NK-92 treated with Interleukin-12 subunit alpha and Interleukin-12 subunit beta, amount 100 ng/mL, for 24 hours (cell line): ENCODE measurements at regions not wholly inside any gene's neighbourhood (a gene's known extent, or its start where the extent isn't known, plus 50 kb on each side); places are given as distances from the start of the nearest gene placed in this dataset.

Source experiments
- DNase-seq: peaks from one replicate; lab custom pipeline; 2025; lab: John Stamatoyannopoulos, UW

DNA sequence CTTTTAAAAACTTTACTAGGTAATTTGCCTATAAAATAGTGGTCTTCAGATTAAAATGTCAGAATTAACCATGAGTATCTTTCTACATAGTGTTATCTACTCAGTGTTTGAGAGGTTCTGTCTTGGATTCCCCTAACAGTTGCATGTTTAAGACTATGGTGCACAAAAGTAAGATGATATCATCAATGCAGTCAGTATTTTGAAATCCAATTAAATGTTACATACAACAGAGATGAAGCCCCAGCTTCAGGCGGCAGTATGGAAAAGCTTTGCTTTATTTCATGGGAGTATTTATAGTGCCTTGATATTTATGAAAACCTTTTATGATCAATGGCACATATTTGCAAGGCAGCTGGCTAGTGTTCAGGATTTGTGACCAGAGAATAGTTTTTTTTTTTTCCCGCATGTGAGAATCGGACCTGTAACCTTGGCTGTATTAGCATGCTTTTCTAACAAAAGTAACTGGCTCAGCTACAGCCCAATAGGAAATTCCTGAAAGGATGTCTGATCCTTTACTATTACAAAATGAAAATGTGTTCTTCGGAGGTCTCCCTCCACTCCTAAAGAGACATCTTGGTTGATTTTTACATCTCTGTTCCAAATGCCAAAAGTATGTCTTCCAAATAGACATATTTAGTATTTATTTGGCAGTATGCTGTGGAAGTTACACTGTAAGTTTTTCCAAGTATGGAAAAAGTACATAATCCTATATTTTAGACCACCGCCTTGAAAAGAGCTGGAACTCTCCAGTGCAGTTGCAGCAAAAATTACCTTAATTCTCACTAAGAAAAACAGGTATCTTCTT lies 319.3 kb upstream of the UBE2E3 start:
- DNase-seq, result no peak

DNA sequence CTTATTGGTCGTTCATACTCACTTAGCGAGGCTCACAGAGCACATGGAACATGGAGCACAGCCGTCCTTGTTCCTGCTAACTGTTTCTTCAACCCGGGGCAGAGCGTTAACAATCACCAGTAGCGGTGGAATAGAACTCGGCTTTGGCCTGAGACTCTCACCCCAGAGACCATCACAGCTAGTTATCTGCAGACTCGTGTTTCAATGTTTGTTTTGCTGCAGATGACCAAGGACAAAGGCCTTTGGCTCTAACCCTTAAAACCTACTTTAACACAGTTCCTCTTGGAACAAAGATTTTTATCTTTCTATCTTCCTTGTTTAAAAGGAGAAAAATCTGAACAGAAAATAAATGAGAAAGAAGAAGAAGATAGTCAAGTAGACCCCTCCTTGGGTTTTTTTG lies 320.2 kb upstream of the UBE2E3 start:
- no peak for DNase-seq

DNA sequence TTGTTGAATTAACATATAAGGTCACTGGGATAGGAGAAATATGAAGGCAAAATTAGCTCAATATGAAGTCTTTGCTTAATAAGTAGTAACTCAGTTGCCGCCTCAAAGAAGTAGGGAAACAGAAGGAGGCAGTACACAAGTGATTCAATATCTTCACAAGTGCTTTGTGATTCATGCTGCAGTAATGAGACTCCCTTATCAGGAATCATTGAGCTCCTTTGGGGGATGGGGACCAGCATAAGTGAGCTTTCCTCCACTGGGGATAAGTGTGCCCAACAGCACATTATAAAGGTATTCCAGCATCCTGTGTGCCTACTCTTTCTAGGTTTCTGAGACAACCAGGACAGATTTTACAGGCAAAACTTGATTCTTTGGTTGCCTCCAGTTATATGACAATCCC lies 323.4 kb upstream of the UBE2E3 start:
- DNase-seq, result no peak

DNA sequence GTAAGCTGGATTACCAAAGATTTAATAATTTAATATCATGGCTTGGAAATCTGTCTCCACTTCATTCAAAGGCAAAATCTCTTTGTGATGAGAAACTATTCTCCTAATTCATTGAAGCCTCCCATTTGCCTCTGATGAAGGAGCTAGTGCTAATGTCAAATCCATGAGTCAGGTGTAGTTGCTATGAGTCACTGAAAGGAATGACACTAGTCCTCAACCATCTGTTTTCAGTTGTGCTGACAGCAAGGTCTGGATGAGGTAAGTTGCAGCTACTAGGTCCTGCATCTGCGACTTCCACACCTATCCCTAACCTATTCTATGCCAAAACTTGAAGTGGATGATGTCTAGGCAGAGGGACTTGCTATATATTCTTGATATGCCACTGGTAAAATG lies 324.0 kb upstream of the UBE2E3 start:
- no peak for DNase-seq

GRCh38 chr2:180655842-180656454 lies 324.5 kb upstream of the UBE2E3 start:
- no peak for DNase-seq

GRCh38 chr2:180655393-180655792 lies 325.0 kb upstream of the UBE2E3 start:
- DNase-seq, result no peak

DNA sequence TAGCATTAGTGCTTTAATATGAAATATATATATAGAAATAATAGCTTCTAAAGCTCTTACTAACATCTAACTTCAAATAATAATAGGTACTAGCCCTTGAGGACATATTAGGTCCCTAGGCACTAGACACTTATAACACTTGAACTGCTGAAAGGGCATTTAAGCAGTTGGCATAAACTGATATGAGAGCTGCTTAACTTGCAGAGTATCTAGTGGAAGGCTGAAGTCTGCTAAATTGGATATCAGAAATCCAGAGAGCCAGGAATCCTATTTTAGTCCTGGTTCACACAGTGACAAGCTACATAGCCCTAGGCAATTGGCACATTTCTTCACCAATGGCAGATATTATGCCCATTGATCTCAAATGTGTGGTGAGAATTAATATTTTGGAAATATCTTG lies 326.9 kb upstream of the UBE2E3 start:
- DNase-seq, result no peak

- no peak for DNase-seq
Measured at GRCh38 chr2:180652794-180653193, 327.6 kb upstream of the UBE2E3 start.

DNA sequence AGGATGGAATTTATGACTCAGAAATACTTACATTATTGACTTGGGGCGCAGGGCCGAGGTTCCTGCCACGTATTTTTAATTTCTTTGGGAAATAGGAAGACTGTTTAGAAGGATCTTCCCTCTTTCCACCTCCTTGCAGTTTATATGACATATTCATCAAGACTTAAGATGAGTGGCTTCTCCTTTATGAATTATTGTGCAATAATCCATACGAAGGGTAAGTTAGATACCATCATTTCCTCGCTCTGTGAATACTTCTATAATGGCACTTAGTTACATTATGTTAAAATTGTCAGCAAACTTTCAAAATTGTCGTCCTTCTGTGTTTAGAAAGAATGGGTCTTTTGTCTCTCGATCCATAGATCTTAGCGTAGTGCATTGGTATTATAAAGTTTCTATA lies 328.8 kb upstream of the UBE2E3 start:
- no peak for DNase-seq

- DNase-seq, result no peak
Measured at GRCh38 chr2:180647621-180648020, 332.8 kb upstream of the UBE2E3 start.

DNA sequence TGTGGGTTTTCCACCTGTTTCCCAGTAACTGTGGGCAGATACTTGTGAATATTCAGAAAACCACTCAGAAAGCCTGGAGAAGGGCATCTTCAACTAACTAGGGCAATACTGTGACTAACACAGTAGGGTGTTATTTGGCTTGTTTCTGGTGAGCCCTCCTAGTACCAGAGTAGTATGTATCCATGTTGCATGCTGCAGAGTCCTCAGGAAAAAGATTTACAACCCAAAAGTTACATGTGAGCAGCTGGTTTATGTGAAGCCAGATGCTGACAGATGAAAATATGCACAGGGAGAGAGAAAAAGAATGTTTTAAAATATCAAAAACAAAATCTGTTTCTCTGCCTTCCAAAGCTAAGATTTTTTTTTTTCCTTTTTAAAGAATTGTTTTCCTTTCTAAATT lies 333.2 kb upstream of the UBE2E3 start:
- no peak for DNase-seq

DNA sequence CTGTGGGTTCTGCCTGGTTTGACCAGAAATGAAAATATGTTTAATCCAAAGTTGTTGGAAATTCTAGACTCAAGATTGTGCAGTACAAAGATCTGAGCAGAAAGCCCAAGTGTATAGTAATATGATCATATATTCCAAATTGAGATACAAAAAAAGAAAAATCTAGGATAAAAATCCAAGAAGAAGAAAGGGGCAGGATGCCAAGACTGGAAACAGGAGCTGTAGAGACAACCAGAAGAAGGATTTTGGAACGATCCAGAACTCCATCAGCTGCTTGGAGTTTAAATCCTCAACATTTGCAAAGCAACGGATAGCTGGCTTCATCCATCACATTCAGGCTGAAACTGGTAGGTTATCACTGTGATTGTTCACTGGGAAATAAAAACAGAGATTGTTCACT lies 333.6 kb upstream of the UBE2E3 start:
- DNase-seq, result no peak

DNA sequence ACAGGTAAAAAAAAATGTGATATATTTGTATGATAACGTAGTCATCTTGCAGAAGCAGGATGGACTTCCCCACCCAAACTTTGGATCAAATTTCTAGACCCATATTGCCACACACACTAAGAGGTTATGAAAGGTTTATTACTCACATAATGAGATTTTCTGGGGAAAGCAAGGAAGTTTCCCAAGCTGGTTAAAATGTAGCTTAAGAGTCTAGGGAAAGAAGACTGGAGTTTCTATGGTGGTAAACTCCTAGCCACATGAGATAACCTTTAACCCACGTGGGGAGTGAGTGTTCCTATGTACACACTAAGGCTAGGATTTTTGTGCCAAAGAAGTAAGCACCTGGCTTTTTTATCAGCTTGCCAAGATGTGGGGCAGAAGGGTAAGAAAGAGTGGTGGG lies 335.7 kb upstream of the UBE2E3 start:
- no peak for DNase-seq

DNA sequence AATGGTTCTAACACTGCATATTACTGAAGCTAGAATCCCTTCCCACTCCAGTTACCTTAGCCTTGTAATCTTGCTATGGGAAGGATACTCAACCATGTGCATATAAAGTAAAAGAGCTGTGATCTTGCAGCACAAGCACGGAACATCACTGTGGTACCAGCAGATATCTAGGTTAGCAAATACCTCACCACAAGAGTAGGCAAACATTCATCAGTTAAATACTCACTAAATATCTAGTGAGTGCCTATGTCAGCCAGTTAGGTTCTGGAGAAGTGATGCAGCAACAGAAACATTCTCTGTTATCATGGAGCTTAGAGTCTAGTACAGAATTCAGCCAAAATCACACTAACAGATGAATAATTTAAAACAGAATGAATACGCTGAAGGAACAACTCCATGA lies 349.6 kb upstream of the UBE2E3 start:
- DNase-seq, result no peak

DNA sequence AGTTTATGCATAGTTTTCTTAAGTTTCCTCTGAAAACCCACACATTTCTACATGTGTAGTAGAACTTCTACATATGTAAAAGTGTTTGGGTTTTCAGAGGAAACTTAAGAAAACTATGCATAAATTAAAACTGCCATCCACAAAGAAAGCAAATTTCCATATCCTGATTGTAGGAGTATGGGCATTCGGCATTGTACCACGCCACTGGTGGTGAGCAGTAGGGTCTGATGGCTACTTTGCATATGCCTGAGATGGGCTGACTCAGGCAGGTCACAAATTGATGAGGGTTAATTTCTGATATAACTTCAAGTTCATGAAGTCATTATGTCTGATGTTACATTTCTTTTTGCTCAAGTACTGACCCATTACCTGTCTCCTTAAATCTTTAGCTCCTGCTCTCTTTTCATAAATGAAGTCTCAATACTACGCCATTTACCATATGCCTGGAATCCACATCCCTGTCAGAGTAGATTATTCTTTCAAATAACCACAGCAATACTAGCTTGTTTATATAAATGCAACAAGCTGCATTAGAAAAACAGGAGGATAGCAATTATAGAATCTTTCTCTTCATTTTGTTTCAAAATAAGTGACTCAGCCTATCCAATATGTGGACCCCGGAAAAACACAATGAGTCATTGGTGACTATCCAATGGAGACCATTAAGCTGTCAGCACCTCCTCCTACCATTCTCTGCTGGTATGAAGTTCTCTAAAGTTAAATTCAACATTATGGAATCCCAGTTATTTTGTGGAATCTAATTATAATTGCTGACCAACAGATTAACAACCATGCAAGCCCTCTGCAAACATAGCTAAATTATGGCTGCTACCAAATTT lies 355.2 kb upstream of the UBE2E3 start:
- no peak for DNase-seq

DNA sequence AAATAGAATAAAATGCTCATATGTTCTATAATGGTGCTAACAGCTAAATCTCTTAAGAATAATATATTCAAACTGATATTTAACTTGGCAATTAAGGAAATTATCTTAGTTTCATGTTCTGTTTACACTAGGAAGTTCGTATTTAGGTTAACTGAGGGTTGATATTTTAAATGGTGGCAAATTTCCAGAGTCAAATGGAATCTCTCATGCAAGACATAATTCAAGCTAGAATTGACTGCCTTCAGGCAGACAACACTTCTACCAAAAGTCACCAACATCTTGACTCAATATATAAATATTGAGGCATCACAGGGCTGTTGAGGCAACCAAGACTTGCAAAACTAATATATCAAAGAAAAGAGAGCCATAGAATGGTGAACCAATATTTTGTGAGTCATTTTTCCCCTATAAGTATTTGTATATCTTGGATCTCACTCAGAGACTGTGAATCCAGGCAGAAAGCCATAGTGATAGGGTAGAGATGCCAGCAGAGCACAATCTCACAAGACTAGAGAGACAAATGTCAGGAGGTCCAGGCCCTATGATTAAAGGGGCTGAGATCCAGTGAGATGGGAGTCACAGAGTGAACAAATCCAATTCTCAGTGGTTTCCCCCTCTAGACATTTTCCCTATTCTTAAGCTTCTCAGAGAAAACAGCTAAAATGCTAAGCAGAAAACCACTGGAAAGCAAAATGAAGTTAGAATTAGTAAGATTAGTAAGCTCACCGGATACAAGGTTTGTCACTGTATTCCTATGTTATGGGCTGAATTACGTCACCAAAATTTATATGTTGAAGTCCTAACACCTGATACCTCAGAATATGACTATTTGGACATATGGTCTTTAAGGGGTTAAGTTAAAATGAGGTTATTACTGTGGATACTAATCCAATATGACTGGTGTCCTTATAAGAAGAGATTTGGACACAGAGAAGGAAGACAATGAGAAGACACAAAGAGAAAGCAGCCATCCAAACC lies 358.2 kb upstream of the UBE2E3 start:
- DNase-seq, result no peak

- no peak for DNase-seq
Measured at GRCh38 chr2:180621366-180621765, 359.0 kb upstream of the UBE2E3 start.

- DNase-seq, result no peak
Measured at GRCh38 chr2:180618570-180618969, 361.8 kb upstream of the UBE2E3 start.

DNA sequence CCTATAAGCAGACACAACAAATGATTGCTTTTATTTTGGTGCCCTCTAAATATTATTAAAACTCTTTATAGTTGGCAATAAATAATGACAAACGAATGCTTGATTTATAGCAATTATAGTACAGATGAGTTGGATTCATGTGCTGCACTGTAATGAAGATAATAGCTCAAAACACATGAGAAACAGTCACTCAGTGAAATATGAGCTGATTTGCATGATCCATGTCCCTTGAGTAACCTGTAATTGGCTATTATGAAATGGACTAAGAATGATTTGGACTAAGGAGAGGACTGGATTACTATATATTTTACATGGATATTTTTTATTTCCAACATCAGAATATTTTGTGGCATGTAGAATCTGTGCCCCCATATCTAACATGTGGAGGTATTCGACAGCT lies 365.6 kb upstream of the UBE2E3 start:
- no peak for DNase-seq

- no peak for DNase-seq
Measured at GRCh38 chr2:180609626-180610340, 370.6 kb upstream of the UBE2E3 start.

DNA sequence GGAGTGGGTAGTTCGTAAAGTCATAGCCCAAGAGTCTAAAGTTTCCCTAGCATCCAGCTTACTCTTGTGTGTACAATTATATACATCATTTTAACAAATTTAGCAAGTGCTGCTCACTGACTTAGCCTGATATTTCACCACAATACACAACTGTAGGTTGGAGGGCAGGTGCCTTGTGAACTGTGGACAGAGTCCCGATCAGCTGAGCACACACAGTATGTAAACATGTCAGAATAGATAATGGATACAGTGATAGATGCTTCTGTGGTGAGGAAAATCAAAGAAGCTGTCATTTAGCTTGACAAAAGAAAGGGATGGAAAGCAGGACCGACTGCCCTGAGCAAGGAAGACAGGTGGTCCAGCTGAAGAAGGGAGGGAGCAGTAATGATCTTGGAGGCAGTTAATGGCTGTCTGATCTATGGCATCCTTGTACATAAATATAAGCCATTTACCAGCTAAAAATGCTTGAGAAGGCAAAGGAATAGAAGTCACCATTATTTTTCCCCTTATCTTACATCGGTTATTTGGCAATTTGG lies 372.8 kb upstream of the UBE2E3 start:
- DNase-seq, result no peak
